ENCODE measurements at regions not wholly inside any gene's neighbourhood (a gene's known extent, or its start where the extent isn't known, plus 50 kb on each side); places are given as distances from the start of the nearest gene placed in this dataset.

DNA sequence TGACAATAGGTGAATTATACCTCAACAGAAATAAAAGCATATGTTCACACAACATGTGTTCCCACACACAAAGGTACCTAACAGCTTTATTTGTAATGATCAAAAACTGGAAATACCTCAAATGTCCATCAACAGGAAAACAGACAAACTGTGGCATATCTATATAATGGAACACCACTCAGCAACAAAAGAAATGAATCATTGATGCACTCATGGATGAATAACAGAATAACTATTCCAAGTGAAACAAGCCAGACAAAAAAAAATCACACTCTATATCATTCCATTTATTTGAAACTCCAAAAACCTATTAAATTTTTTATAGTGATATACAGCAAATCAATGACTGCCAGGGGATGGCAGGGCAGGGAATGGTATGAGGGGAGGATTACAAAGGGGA lies 148.1 kb downstream of the PLS3 start:
- no peak for TF ChIP-seq EZH2 (IDR thresholded peaks at IDR 0.05; ENCODE audit: insufficient read depth, poor library complexity, severe bottlenecking)
- no peak for TF ChIP-seq EZH2phosphoT487 (IDR thresholded peaks at IDR 0.05; ENCODE audit: insufficient read depth, low read depth)

Measured in GM23248 (cell line).